HCT116 (cell line): ENCODE measurements at regions not wholly inside any gene's neighbourhood (a gene's known extent, or its start where the extent isn't known, plus 50 kb on each side); places are given as distances from the start of the nearest gene placed in this dataset.

Experiments used
- ATAC-seq: fragments of 200-7000 bp; cut with Tn5 transposase; 2 replicates; pipeline ENCODE4 v1.9.1; 2020; ENCODE audit warnings: mild to moderate bottlenecking, moderate library complexity
- BruUV-seq: library from RNA; stranded (reverse); fragments of 400-500 nt; replicated peaks from 2 replicates; lab custom pipeline; 2021; lab: Mats Ljungman, UMichigan
- CTCF ChIA-PET: fragments of 300-600 bp; sonication (Branson Sonifier 250); formaldehyde crosslinking; loops from one replicate; lab custom pipeline; 2021; ENCODE audit warnings: antibody characterized with exemption; lab: Charles Lee
- POLR2A ChIA-PET: fragments of 300-600, 350-600 bp; sonication (Branson Sonifier 250); formaldehyde crosslinking; loops from one replicate; lab custom pipeline; 2021; ENCODE audit warnings: antibody characterized with exemption; lab: Charles Lee
- RAD21 ChIA-PET, 2 experiments: fragments of 300-600 bp; sonication (Branson Sonifier 250); formaldehyde crosslinking; loops; one replicate each; lab custom pipeline; 2023; ENCODE audit warnings: low total read pairs in 2 of 2; ENCODE audit not compliant: uncharacterized antibody in 2 of 2, unreplicated experiment in 2 of 2, low non-redundant PET in 1 of 2; lab: Charles Lee
- DNase-seq: peaks from one replicate; pipeline ENCODE4 v3.0.0-alpha.2; 2010; ENCODE audit warnings: low read depth, low spot score
- H2AFZ ChIP-seq: fragments of 200-600 bp; shearing (Covaris generic), sonication (generic); 2 replicates; pipeline ENCODE4 v1.6.1; 2017; ENCODE audit warnings: low read depth, mixed run types, mixed read lengths, antibody characterized with exemption, low read length; ENCODE audit not compliant: poor library complexity, severe bottlenecking
- H3K27ac ChIP-seq: 2 replicates; pipeline ENCODE4 v1.5.1; 2012; ENCODE audit warnings: low read depth, low read length
- H3K27me3 ChIP-seq: fragments of 200-600 bp; sonication (generic); 2 replicates; pipeline ENCODE4 v1.6.1; 2016; ENCODE audit warnings: mixed run types, low read length, mixed read lengths; ENCODE audit not compliant: insufficient read depth
- H3K36me3 ChIP-seq, 2 experiments: fragments of 200-500 bp in 1 of 2; fragments of 200-600 bp in 1 of 2; sonication (Bioruptor generic) in 1 of 2; sonication (generic) in 1 of 2; 2 replicates each; pipeline versions ENCODE4 v1.5.1 to v1.6.1; 2014 to 2016; ENCODE audit warnings: low read length in 2 of 2, inconsistent platforms in 1 of 2, mixed read lengths in 1 of 2, mixed run types in 1 of 2; ENCODE audit not compliant: insufficient read depth in 2 of 2, control insufficient read depth in 1 of 2
- H3K4me1 ChIP-seq, 2 experiments: fragments of 200-600 bp in 1 of 2; sonication (generic) in 1 of 2; 2 replicates each; pipeline versions ENCODE4 v1.5.1 to v1.6.1; 2012 to 2017; ENCODE audit warnings: low read length in 2 of 2, inconsistent platforms in 1 of 2, mild to moderate bottlenecking in 1 of 2, mixed read lengths in 1 of 2, mixed run types in 1 of 2, moderate library complexity in 1 of 2; ENCODE audit not compliant: insufficient read depth in 2 of 2, control insufficient read depth in 1 of 2
- H3K4me2 ChIP-seq: fragments of 200-600 bp; sonication (generic); 2 replicates; pipeline ENCODE4 v1.6.1; 2017; ENCODE audit warnings: mixed run types, low read length, mixed read lengths
- H3K4me3 ChIP-seq, 2 experiments: fragments of 200-600 bp in 1 of 2; sonication (generic) in 1 of 2; replicated peaks in 1 of 2; 2 replicates each; pipeline ENCODE4 v1.5.1; 2011 to 2016; ENCODE audit warnings: low read length in 2 of 2, control low read depth in 1 of 2, low read depth in 1 of 2, mild to moderate bottlenecking in 1 of 2, mixed read lengths in 1 of 2, mixed run types in 1 of 2
- H3K79me2 ChIP-seq: fragments of 200-600 bp; sonication (generic); 2 replicates; pipeline ENCODE4 v1.6.1; 2017; ENCODE audit warnings: mild to moderate bottlenecking, mixed run types, low read length, moderate library complexity, mixed read lengths; ENCODE audit not compliant: insufficient read depth
- H3K9ac ChIP-seq: fragments of 200-600 bp; sonication (generic); 2 replicates; pipeline ENCODE4 v1.6.1; 2016; ENCODE audit warnings: low read length, mixed read lengths
- H3K9me2 ChIP-seq: fragments of 200-600 bp; sonication (generic), shearing (Covaris generic); 2 replicates; pipeline ENCODE4 v1.6.1; 2017; ENCODE audit warnings: mixed run types, mild to moderate bottlenecking, moderate library complexity; ENCODE audit not compliant: insufficient read depth
- H3K9me3 ChIP-seq, 2 experiments: fragments of 200-500 bp in 1 of 2; fragments of 200-600 bp in 1 of 2; sonication (Bioruptor generic) in 1 of 2; sonication (generic) in 1 of 2; 2 replicates each; pipeline ENCODE4 v1.6.1; 2014 to 2017; ENCODE audit warnings: low read length in 2 of 2, mixed read lengths in 2 of 2, inconsistent platforms in 1 of 2, low read depth in 1 of 2, mild to moderate bottlenecking in 1 of 2, mixed run types in 1 of 2, moderate library complexity in 1 of 2; ENCODE audit not compliant: control insufficient read depth in 1 of 2, insufficient read depth in 1 of 2
- H4K20me1 ChIP-seq: fragments of 200-600 bp; sonication (generic), shearing (Covaris generic); 2 replicates; pipeline ENCODE4 v1.6.1; 2017; ENCODE audit warnings: mixed run types, mild to moderate bottlenecking, moderate library complexity; ENCODE audit not compliant: insufficient read depth
- CBX3 ChIP-seq: IDR thresholded peaks from 2 replicates; pipeline ENCODE4 v1.6.1; 2012; ENCODE audit warnings: low read depth
- CEBPB ChIP-seq: IDR thresholded peaks from 2 replicates; pipeline ENCODE4 v1.6.1; 2012; ENCODE audit warnings: low read depth
- EGR1 ChIP-seq: IDR thresholded peaks from 2 replicates; pipeline ENCODE4 v1.6.1; 2012; ENCODE audit warnings: low read depth
- EZH2 ChIP-seq: fragments of 200-600 bp; sonication (generic); IDR thresholded peaks from 2 replicates; pipeline ENCODE4 v1.6.1; 2017; ENCODE audit warnings: antibody characterized with exemption, mixed run types
- EZH2phosphoT487 ChIP-seq: fragments of 200-600 bp; IDR thresholded peaks from 2 replicates; pipeline ENCODE4 v1.6.1; 2018; ENCODE audit warnings: antibody characterized with exemption, borderline replicate concordance
- FOSL1 ChIP-seq: IDR thresholded peaks from 2 replicates; pipeline ENCODE4 v1.6.1; 2012; ENCODE audit warnings: low read depth
- JUND ChIP-seq: IDR thresholded peaks from 2 replicates; pipeline ENCODE4 v1.6.1; 2012
- POLR2A ChIP-seq: IDR thresholded peaks from 2 replicates; pipeline ENCODE4 v1.7.0; 2011; ENCODE audit warnings: borderline replicate concordance; ENCODE audit not compliant: insufficient read depth, insufficient read length; ENCODE audit errors: extremely low read depth
- POLR2AphosphoS5 ChIP-seq: IDR thresholded peaks from 2 replicates; pipeline ENCODE4 v1.6.1; 2011; ENCODE audit warnings: mild to moderate bottlenecking, low read depth, low read length, moderate library complexity
- RAD21 ChIP-seq: IDR thresholded peaks from 2 replicates; pipeline ENCODE4 v1.6.1; 2012; ENCODE audit warnings: low read depth, mild to moderate bottlenecking
- REST ChIP-seq: IDR thresholded peaks from 2 replicates; pipeline ENCODE4 v1.6.1; 2012; ENCODE audit warnings: low read depth
- SP1 ChIP-seq: IDR thresholded peaks from 2 replicates; pipeline ENCODE4 v1.6.1; 2012; ENCODE audit warnings: low read depth
- SRF ChIP-seq: IDR thresholded peaks from 2 replicates; pipeline ENCODE4 v1.6.1; 2012; ENCODE audit warnings: low read depth
- TCF7L2 ChIP-seq: IDR thresholded peaks from 2 replicates; pipeline ENCODE4 v1.7.0; 2011; ENCODE audit warnings: borderline replicate concordance, inconsistent platforms; ENCODE audit not compliant: insufficient read depth, insufficient read length; ENCODE audit errors: extremely low read depth
- YY1 ChIP-seq: IDR thresholded peaks from 2 replicates; pipeline ENCODE4 v1.6.1; 2011; ENCODE audit warnings: low read length, low read depth, moderate library complexity, mild to moderate bottlenecking; ENCODE audit not compliant: insufficient replicate concordance; ENCODE audit errors: extremely low read depth
- intact Hi-C: fragments of 100-400 bp; cut with micrococcal nuclease; formaldehyde crosslinking; loops from 2 replicates; pipeline ENCODE4 v1.10.0; 2022
- TF ChIP-seq, protein P1 (sequence below): IDR thresholded peaks from 2 replicates; pipeline ENCODE4 v1.6.1; 2011; ENCODE audit warnings: mild to moderate bottlenecking, low read length, moderate library complexity; ENCODE audit not compliant: insufficient replicate concordance; ENCODE audit errors: extremely low read depth
- TF ChIP-seq, protein P2 (sequence below), 3 experiments: fragments of 200-600 bp in 1 of 3; sonication (generic) in 1 of 3; IDR thresholded peaks in 2 of 3; conservative IDR thresholded peaks in 1 of 3; 2 replicates each; pipeline ENCODE4 v1.5.1; 2012 to 2017; ENCODE audit warnings: low read depth in 2 of 3, low read length in 2 of 3, antibody characterized with exemption in 1 of 3, borderline replicate concordance in 1 of 3, control low read depth in 1 of 3, mild to moderate bottlenecking in 1 of 3, mixed read lengths in 1 of 3, mixed run types in 1 of 3, moderate library complexity in 1 of 3; ENCODE audit not compliant: insufficient read depth in 1 of 3

GRCh38 chr1:22241811-22242210 lies 98.9 kb upstream of the WNT4 start:
- ATAC-seq (no peak), DNase-seq (no peak)
- H2AFZ ChIP-seq: no peak overlapping the region
- intact Hi-C loops: no loop called here
- no TSS peak for BruUV-seq
- H3K4me1 ChIP-seq: no peaks in the 10 kb centered on the region
- no peaks in the 10 kb centered on the region for H3K9me2 ChIP-seq
- H3K27me3 ChIP-seq: no peaks in the 10 kb centered on the region
- no peak overlapping the region for H3K27ac ChIP-seq
- ChIA-PET CTCF (no interaction called here), POLR2A (no interaction called here), RAD21 (no interaction called here)
- H3K4me2 ChIP-seq: no peak overlapping the region
- TF ChIP-seq JUND (no peak), EGR1 (no peak), YY1 (no peak), TCF7L2 (no peak), SP1 (no peak), EZH2phosphoT487 (no peak), POLR2AphosphoS5 (no peak), CBX3 (no peak), EZH2 (no peak), FOSL1 (no peak), POLR2A (no peak), RAD21 (no peak), REST (no peak), SRF (no peak), CEBPB (no peak)
- TF ChIP-seq, protein P1, sequence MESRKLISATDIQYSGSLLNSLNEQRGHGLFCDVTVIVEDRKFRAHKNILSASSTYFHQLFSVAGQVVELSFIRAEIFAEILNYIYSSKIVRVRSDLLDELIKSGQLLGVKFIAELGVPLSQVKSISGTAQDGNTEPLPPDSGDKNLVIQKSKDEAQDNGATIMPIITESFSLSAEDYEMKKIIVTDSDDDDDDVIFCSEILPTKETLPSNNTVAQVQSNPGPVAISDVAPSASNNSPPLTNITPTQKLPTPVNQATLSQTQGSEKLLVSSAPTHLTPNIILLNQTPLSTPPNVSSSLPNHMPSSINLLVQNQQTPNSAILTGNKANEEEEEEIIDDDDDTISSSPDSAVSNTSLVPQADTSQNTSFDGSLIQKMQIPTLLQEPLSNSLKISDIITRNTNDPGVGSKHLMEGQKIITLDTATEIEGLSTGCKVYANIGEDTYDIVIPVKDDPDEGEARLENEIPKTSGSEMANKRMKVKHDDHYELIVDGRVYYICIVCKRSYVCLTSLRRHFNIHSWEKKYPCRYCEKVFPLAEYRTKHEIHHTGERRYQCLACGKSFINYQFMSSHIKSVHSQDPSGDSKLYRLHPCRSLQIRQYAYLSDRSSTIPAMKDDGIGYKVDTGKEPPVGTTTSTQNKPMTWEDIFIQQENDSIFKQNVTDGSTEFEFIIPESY: no peak
- TF ChIP-seq, protein P2, sequence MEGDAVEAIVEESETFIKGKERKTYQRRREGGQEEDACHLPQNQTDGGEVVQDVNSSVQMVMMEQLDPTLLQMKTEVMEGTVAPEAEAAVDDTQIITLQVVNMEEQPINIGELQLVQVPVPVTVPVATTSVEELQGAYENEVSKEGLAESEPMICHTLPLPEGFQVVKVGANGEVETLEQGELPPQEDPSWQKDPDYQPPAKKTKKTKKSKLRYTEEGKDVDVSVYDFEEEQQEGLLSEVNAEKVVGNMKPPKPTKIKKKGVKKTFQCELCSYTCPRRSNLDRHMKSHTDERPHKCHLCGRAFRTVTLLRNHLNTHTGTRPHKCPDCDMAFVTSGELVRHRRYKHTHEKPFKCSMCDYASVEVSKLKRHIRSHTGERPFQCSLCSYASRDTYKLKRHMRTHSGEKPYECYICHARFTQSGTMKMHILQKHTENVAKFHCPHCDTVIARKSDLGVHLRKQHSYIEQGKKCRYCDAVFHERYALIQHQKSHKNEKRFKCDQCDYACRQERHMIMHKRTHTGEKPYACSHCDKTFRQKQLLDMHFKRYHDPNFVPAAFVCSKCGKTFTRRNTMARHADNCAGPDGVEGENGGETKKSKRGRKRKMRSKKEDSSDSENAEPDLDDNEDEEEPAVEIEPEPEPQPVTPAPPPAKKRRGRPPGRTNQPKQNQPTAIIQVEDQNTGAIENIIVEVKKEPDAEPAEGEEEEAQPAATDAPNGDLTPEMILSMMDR (IDR thresholded peaks at IDR 0.05 in 2 of 3, conservative IDR thresholded peaks at IDR 0.05 in 1 of 3; ENCODE audit: borderline replicate concordance in 1 of 3, insufficient read depth in 1 of 3, low read depth in 2 of 3, low read length in 2 of 3): no peak
- H3K9me3 ChIP-seq: no peaks in the 10 kb centered on the region
- no peaks in the 10 kb centered on the region for H3K36me3 ChIP-seq
- H3K9ac ChIP-seq: no peak overlapping the region
- H4K20me1 ChIP-seq: no peaks in the 10 kb centered on the region
- H3K79me2 ChIP-seq: no peaks in the 10 kb centered on the region
- H3K4me3 ChIP-seq: no peak overlapping the region
